SK-N-SH treated with all-trans-retinoic acid at 6 μM for 48 hours (cell line): ENCODE measurements at regions not wholly inside any gene's neighbourhood (a gene's known extent, or its start where the extent isn't known, plus 50 kb on each side); places are given as distances from the start of the nearest gene placed in this dataset.
"Not testable (repeated sequence)": the region's sequence is repeated elsewhere in the genome, so short reads cannot be mapped to it uniquely, and the experiment has no call there.

Experiments
- ATAC-seq: fragments of 200-7000 bp; cut with Tn5 transposase; 3 replicates; pipeline ENCODE4 v1.9.1; 2020; ENCODE audit warnings: mild to moderate bottlenecking, moderate library complexity
- ARNTL ChIP-seq: fragments of 450-650 bp; formaldehyde crosslinking; IDR thresholded peaks from 2 replicates; pipeline ENCODE4 v1.5.0; 2020; ENCODE audit warnings: low read depth, mild to moderate bottlenecking, moderate library complexity, borderline replicate concordance
- BACH2 ChIP-seq: fragments of 250-450 bp; sonication (Bioruptor Pico); IDR thresholded peaks from 2 replicates; pipeline ENCODE4 v1.9.0; 2021; ENCODE audit warnings: mild to moderate bottlenecking, borderline replicate concordance
- CREB5 ChIP-seq: fragments of 250-450 bp; sonication (Bioruptor Pico); IDR thresholded peaks from 2 replicates; pipeline ENCODE4 v1.5.1; 2020; ENCODE audit warnings: low read depth, mild to moderate bottlenecking, moderate library complexity
- CSDC2 ChIP-seq: fragments of 250-450 bp; sonication (Bioruptor Pico); IDR thresholded peaks from 2 replicates; pipeline ENCODE4 v1.5.0; 2020; ENCODE audit warnings: mild to moderate bottlenecking, moderate library complexity
- ESRRG ChIP-seq: fragments of 250-450 bp; sonication (Bioruptor Pico); IDR thresholded peaks from 2 replicates; pipeline ENCODE4 v1.6.1; 2021; ENCODE audit warnings: mild to moderate bottlenecking
- GLIS3 ChIP-seq: fragments of 250-450 bp; sonication (Bioruptor Pico); IDR thresholded peaks from 2 replicates; pipeline ENCODE4 v1.5.0; 2020; ENCODE audit warnings: mild to moderate bottlenecking, moderate library complexity
- ISL1 ChIP-seq: fragments of 250-450 bp; sonication (Bioruptor Pico); IDR thresholded peaks from 2 replicates; pipeline ENCODE4 v2.1.2; 2022; ENCODE audit warnings: mild to moderate bottlenecking, moderate library complexity
- PATZ1 ChIP-seq: fragments of 250-450 bp; sonication (Bioruptor Pico); IDR thresholded peaks from 2 replicates; pipeline ENCODE4 v1.8.0; 2020; ENCODE audit warnings: mild to moderate bottlenecking, moderate library complexity, borderline replicate concordance
- POU6F1 ChIP-seq: fragments of 250-450 bp; sonication (Bioruptor Pico); IDR thresholded peaks from 2 replicates; pipeline ENCODE4 v1.8.0; 2021; ENCODE audit warnings: low read depth, mild to moderate bottlenecking, moderate library complexity, borderline replicate concordance
- PPARA ChIP-seq: fragments of 250-450 bp; sonication (Bioruptor Pico); IDR thresholded peaks from 2 replicates; pipeline ENCODE4 v1.5.0; 2020; ENCODE audit warnings: mild to moderate bottlenecking, borderline replicate concordance
- RARB ChIP-seq: fragments of 250-450 bp; sonication (Bioruptor Pico); IDR thresholded peaks from 2 replicates; pipeline ENCODE4 v1.8.0; 2021; ENCODE audit warnings: mild to moderate bottlenecking, moderate library complexity
- SNAI2 ChIP-seq: fragments of 250-450 bp; sonication (Bioruptor Pico); IDR thresholded peaks from 2 replicates; pipeline ENCODE4 v1.5.0; 2020; ENCODE audit warnings: mild to moderate bottlenecking, moderate library complexity
- TCF4 ChIP-seq: fragments of 250-450 bp; sonication (Bioruptor Pico); IDR thresholded peaks from 2 replicates; pipeline ENCODE4 v1.8.0; 2021; ENCODE audit warnings: mild to moderate bottlenecking, moderate library complexity, borderline replicate concordance
- TOX ChIP-seq: fragments of 250-450 bp; sonication (Bioruptor Pico); IDR thresholded peaks from 2 replicates; pipeline ENCODE4 v1.8.0; 2021; ENCODE audit warnings: mild to moderate bottlenecking, moderate library complexity, borderline replicate concordance
- ZC3H10 ChIP-seq: fragments of 250-450 bp; sonication (Bioruptor Pico); IDR thresholded peaks from 2 replicates; pipeline ENCODE4 v1.5.1; 2021; ENCODE audit warnings: mild to moderate bottlenecking, moderate library complexity
- ZFP3 ChIP-seq: fragments of 250-450 bp; sonication (Bioruptor Pico); IDR thresholded peaks from 2 replicates; pipeline ENCODE4 v1.5.0; 2020; ENCODE audit warnings: mild to moderate bottlenecking, moderate library complexity
- ZFP30 ChIP-seq: fragments of 450-650 bp; formaldehyde crosslinking; IDR thresholded peaks from 2 replicates; pipeline ENCODE4 v1.5.0; 2022; ENCODE audit warnings: mild to moderate bottlenecking, moderate library complexity
- ZNF565 ChIP-seq: fragments of 450-650 bp; formaldehyde crosslinking; conservative IDR thresholded peaks from 2 replicates; pipeline ENCODE4 v1.5.0; 2020; ENCODE audit warnings: low read depth, mild to moderate bottlenecking, moderate library complexity
- ZNF70 ChIP-seq: fragments of 450-650 bp; formaldehyde crosslinking; IDR thresholded peaks from 2 replicates; pipeline ENCODE4 v1.5.0; 2020; ENCODE audit warnings: mild to moderate bottlenecking, moderate library complexity
- TF ChIP-seq, protein P1 (sequence below): fragments of 250-450 bp; sonication (Bioruptor Pico); IDR thresholded peaks from 2 replicates; pipeline ENCODE4 v1.5.1; 2021; ENCODE audit warnings: mild to moderate bottlenecking, moderate library complexity
- TF ChIP-seq, protein P2 (sequence below): fragments of 250-450 bp; sonication (Bioruptor Pico); IDR thresholded peaks from 2 replicates; pipeline ENCODE4 v1.5.0; 2020; ENCODE audit warnings: mild to moderate bottlenecking, moderate library complexity

DNA sequence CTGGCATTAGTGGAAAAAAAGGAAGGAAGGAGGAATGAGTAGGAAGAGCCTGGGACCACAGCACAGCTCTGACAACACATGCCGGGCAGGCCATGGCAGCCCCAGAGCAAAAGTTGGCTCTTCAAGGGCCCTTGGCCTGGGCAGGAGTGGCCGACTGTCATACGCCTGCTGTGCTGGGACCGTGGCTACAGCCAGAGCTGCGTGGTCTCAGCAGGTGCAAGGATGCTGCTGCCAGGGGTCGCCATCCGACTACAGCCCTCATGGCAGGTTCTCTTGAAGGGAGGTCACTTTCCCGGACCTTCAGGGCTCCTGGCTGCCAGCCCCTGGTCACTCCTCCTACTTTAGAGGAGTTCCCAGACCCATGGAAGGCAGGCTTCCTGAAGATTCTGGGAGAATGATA, 109.9 kb downstream of the ARL4C start:
- TF ChIP-seq TOX (CRISPR knock-in tag) (no peak), BACH2 (CRISPR knock-in tag) (no peak), ZFP30 (CRISPR knock-in tag) (no peak), SNAI2 (CRISPR knock-in tag) (no peak), ZNF565 (no peak), ESRRG (CRISPR knock-in tag) (no peak), ZFP3 (no peak), CREB5 (no peak)
- TF ChIP-seq, all 23 proteins: peak for 0
- ATAC-seq: no peak

GRCh38 chr2:234382131-234382530, 114.8 kb downstream of the ARL4C start:
- TF ChIP-seq PPARA (CRISPR knock-in tag): no peak
- TF ChIP-seq, protein P1, sequence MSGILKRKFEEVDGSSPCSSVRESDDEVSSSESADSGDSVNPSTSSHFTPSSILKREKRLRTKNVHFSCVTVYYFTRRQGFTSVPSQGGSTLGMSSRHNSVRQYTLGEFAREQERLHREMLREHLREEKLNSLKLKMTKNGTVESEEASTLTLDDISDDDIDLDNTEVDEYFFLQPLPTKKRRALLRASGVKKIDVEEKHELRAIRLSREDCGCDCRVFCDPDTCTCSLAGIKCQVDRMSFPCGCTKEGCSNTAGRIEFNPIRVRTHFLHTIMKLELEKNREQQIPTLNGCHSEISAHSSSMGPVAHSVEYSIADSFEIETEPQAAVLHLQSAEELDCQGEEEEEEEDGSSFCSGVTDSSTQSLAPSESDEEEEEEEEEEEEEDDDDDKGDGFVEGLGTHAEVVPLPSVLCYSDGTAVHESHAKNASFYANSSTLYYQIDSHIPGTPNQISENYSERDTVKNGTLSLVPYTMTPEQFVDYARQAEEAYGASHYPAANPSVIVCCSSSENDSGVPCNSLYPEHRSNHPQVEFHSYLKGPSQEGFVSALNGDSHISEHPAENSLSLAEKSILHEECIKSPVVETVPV (CRISPR knock-in tag): no peak
- no peak for TF ChIP-seq POU6F1 (CRISPR knock-in tag)
- TF ChIP-seq SNAI2 (CRISPR knock-in tag): no peak
- TF ChIP-seq ARNTL (CRISPR knock-in tag): no peak
- no peak for TF ChIP-seq ZNF70 (CRISPR knock-in tag)
- TF ChIP-seq ZFP3: no peak
- no peak for TF ChIP-seq ESRRG (CRISPR knock-in tag)
- no peak for TF ChIP-seq ISL1 (CRISPR knock-in tag)
- TF ChIP-seq CREB5: no peak
- no peak for TF ChIP-seq GLIS3
- no peak for TF ChIP-seq ZC3H10 (CRISPR knock-in tag)
- no peak for TF ChIP-seq TOX (CRISPR knock-in tag)
- TF ChIP-seq ZFP30 (CRISPR knock-in tag): no peak
- no peak for TF ChIP-seq CSDC2 (CRISPR knock-in tag)
- TF ChIP-seq TCF4 (CRISPR knock-in tag): no peak
- TF ChIP-seq BACH2 (CRISPR knock-in tag): no peak
- TF ChIP-seq RARB: no peak
- TF ChIP-seq, protein P2, sequence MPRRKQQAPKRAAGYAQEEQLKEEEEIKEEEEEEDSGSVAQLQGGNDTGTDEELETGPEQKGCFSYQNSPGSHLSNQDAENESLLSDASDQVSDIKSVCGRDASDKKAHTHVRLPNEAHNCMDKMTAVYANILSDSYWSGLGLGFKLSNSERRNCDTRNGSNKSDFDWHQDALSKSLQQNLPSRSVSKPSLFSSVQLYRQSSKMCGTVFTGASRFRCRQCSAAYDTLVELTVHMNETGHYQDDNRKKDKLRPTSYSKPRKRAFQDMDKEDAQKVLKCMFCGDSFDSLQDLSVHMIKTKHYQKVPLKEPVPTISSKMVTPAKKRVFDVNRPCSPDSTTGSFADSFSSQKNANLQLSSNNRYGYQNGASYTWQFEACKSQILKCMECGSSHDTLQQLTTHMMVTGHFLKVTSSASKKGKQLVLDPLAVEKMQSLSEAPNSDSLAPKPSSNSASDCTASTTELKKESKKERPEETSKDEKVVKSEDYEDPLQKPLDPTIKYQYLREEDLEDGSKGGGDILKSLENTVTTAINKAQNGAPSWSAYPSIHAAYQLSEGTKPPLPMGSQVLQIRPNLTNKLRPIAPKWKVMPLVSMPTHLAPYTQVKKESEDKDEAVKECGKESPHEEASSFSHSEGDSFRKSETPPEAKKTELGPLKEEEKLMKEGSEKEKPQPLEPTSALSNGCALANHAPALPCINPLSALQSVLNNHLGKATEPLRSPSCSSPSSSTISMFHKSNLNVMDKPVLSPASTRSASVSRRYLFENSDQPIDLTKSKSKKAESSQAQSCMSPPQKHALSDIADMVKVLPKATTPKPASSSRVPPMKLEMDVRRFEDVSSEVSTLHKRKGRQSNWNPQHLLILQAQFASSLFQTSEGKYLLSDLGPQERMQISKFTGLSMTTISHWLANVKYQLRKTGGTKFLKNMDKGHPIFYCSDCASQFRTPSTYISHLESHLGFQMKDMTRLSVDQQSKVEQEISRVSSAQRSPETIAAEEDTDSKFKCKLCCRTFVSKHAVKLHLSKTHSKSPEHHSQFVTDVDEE (CRISPR knock-in tag): no peak
- no peak for TF ChIP-seq PATZ1 (CRISPR knock-in tag)
- ATAC-seq: no peak

GRCh38 chr2:234378958-234379357, 117.9 kb downstream of the ARL4C start:
- ATAC-seq: not testable (repeated sequence)
